GM12878 (cell line): ENCODE measurements at regions not wholly inside any gene's neighbourhood (a gene's known extent, or its start where the extent isn't known, plus 50 kb on each side); places are given as distances from the start of the nearest gene placed in this dataset.

Source experiments
- BRCA1 ChIP-seq: IDR thresholded peaks from 2 replicates; pipeline ENCODE4 v1.6.1; 2011; ENCODE audit warnings: low read depth, low read length, improper control_type of control experiment
- ESRRA ChIP-seq: IDR thresholded peaks from 2 replicates; pipeline ENCODE4 v1.6.1; 2012; ENCODE audit warnings: mild to moderate bottlenecking, low read length, improper control_type of control experiment
- EZH2 ChIP-seq: IDR thresholded peaks from 2 replicates; pipeline ENCODE4 v1.6.1; 2012; ENCODE audit warnings: low read depth, mild to moderate bottlenecking, control low read depth, inconsistent platforms, low read length, borderline replicate concordance; ENCODE audit not compliant: control insufficient read depth
- MTA2 ChIP-seq: fragments of 450-650 bp; IDR thresholded peaks from 2 replicates; pipeline ENCODE4 v1.6.1; 2016; ENCODE audit warnings: low read depth, mild to moderate bottlenecking, moderate library complexity
- MYC ChIP-seq: IDR thresholded peaks from 2 replicates; pipeline ENCODE4 v1.6.1; 2011; ENCODE audit warnings: mild to moderate bottlenecking, low read length, moderate library complexity, inconsistent platforms; ENCODE audit not compliant: insufficient read depth, insufficient replicate concordance, insufficient read length, severe bottlenecking
- PKNOX1 ChIP-seq: fragments of 450-650 bp; IDR thresholded peaks from 2 replicates; pipeline ENCODE4 v1.6.1; 2016; ENCODE audit warnings: mild to moderate bottlenecking
- POLR2AphosphoS5 ChIP-seq: IDR thresholded peaks from 2 replicates; pipeline ENCODE4 v1.6.1; 2011; ENCODE audit warnings: mild to moderate bottlenecking, low read length, inconsistent platforms
- SKIL ChIP-seq: fragments of 450-650 bp; IDR thresholded peaks from 2 replicates; pipeline ENCODE4 v1.6.1; 2017; ENCODE audit warnings: mild to moderate bottlenecking, low read depth, inconsistent platforms; ENCODE audit not compliant: poor library complexity, severe bottlenecking
- SPI1 ChIP-seq: IDR thresholded peaks from 2 replicates; pipeline ENCODE4 v1.6.1; 2011; ENCODE audit warnings: low read depth, mild to moderate bottlenecking, low read length, moderate library complexity, borderline replicate concordance; ENCODE audit not compliant: insufficient read depth

GRCh38 chr5:45057564-45057963, 248.8 kb downstream of the MRPS30 start:
- TF ChIP-seq MTA2 (no peak), ESRRA (no peak), MYC (no peak), POLR2AphosphoS5 (no peak), BRCA1 (no peak), SPI1 (no peak), PKNOX1 (no peak), SKIL (no peak), EZH2 (no peak)
